NCI-H748 (cell line): ENCODE measurements at regions not wholly inside any gene's neighbourhood (a gene's known extent, or its start where the extent isn't known, plus 50 kb on each side); places are given as distances from the start of the nearest gene placed in this dataset.

Source experiments
- DNase-seq: peaks from one replicate; lab custom pipeline; 2025; ENCODE audit not compliant: unreplicated experiment; lab: John Stamatoyannopoulos, UW

DNA sequence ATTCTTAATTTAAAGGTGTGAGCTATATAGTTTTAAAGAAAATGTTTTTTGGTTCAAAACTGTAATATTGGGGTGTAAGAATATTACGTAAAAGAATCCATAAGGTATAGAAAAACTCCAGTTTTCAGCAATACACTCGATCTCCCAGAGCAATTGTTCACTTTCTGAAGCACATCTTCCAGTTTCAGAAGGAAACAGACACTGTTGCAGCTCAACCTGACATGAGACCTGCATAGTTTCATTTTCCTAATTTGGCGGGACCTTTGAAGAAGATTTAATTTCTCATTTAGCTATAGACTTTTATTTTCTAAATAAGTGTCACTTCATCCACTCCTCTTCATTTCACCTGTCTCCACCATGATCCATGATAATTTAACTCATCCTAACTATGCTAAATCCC, 281.5 kb downstream of the HTR1B start:
- DNase-seq: no peak

DNA sequence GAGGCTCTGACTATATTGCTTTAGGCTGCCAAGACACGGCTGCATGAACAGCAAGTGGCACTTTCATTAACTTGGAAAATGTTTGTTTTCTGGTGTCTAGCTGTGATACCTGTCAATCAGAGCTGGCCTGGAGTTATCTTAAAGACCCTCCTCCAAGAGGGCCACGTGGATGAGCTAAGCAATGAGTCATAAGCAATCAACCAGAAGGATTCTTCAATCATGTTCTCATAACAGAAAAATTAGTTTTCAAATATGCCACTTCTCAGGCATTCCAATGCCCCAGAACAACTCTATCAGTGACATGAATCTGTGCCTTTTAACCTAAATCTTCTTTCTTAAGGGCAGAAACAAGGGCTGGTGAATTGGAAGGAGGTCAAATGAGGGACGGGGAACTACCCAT, 283.0 kb downstream of the HTR1B start:
- no peak for DNase-seq

DNA sequence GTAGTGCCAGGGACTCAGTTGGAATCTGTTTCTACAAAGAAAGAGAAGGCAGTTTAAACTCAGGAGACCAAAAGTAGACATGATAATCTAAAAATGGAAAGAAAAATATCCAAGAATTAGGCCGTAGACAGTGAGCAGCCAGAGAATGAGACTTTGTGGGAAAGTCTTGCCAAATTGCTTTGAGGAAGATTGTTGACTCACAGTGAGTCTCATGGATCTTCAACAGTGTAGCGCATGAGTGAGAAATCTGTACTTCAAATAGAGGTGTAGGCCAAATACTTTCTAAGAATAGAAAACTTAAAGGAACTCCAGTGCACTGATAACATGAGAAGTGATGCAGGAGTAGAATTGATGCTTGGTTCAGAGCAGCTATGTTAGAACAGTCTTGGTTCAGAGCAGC, 284.5 kb downstream of the HTR1B start:
- no peak for DNase-seq

DNA sequence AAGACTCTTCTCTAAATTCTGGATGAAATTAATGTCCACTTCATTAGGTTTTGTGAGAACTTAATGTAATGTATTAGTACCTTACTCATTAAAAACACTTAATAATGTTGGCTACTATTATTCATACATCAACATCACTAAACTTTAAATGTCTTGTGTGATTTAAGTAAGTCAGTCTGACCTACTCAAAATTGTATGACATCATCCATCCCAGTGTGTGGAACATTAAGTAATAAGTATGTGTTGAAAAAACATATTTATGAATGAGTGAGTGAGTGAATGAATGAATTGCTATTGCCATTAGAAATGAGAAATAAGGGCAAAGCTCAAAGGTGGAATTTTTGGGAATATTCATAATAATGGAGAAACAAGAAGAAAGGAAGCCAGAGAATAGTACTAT, 285.8 kb downstream of the HTR1B start:
- no peak for DNase-seq

DNA sequence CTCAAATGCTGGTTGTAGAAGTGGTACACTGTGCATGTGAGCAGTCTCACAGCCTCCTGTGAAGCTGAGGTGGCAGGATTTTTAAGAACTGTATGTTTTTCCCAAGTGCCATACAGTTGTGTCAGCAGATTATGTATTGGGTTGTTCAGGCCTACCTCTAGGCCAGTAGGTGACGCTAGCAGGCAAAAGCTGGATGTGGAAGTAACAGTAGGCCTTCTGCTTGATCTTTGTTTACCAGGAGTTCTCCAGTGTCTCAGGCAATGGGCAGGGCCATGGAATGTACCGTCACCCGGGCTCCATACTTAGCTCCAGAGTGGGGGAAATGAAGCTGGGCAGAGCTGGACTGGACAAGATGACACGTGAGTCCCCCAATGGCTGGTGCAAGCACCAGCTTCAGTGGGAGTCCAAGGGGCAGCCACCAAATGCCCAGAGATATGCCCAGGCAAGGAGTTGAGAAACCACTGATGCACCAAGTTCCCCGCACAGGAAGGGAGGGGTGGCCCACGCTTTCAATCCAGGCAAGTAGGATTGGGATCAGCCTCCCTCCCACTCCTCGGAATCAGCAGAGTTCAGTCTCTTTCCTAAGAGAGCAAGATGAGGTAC, 289.7 kb downstream of the HTR1B start:
- peak; percentile 36 for DNase-seq

DNA sequence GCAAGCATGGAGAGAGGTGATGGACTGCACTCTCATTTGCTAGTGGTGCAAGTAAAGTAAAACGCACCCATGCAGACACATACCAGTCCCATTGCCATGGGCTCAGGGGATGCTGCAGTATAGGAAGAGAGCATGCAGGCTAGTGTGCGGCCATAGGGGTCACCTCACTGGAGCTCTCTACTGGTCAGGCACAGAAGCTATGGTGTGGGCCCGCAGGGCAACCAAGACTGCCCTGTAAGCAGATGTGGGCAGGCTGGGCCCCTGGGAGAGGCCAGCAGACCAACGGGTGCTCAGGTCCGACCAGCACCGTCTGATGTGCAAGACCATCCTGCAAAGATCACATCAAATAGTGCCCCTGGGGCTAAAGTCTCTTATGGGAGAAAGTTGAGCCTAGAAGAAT, 290.7 kb downstream of the HTR1B start:
- DNase-seq: no peak

DNA sequence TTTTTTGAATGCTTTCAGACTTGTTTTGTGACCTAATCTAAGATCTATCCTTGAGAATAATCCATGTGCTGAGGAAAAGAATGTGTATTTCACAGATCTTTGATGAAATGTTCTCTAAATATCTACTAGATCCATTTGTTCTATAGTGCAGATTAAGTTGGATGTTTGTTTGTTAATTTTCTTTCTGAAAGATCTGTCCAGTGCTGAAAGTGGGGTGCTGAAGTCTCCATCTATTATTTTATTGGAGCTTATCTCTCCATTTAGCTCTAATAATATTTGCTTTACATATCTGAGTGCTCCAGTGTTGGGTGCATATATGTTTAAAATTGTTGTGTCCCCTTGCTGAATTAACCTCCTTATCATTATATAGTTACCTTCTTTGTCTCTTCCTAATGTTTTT, 303.6 kb downstream of the HTR1B start:
- no peak for DNase-seq

DNA sequence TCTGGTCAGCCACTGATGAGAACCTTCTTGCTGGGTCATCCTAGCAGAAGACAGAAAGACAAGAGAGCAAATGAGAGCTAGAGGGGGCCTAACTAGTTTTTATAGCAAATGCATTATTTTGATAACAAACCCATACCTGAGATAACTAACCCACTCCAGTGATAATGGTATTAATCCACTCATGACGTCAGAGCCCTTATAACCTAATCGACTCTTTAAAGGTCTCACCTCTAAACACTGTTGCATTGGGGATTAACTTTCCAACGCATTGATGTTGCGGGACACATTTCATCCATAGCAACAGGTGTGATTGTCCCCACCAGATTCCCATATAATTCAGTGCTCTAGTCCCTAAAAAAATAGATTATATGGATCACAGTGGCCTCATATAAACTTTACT, 312.1 kb downstream of the HTR1B start:
- DNase-seq: no peak

DNA sequence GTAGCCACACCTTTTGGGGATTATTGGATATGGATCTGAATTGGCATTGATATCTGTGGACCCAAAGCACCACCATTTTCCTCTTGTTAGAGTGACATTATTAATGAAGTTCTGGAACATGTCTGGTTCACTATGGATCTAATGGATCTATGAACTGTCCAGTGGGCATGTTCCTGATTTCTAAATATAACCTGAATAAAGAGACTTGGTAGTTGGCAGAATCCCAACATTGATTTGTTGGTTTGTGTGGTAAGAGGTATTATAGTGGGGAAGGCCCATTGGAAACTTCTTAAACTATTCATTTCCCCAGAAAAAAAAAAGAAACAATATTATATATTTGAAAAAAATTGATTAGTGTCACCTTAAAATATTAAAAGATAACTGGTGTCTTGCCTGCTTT, 312.6 kb downstream of the HTR1B start:
- DNase-seq: no peak

DNA sequence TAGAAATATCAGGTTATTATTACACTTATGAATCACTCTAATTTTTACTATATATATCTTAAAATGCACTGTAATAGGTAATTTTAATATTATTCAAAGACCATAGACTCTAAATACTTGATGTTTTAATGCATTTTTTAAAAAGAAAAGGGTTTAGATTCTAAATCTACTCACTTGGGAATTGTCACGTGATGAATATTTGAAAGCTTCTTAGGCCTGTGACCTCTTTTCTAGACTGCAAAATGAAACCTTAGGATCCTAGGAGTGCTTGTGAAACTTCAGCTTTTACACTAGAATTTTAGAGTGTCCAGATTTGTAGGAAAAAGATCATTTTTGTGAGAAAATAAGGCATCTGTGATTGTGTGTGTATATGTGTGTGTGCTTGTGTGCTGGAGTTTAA, 318.0 kb downstream of the HTR1B start:
- no peak for DNase-seq

DNA sequence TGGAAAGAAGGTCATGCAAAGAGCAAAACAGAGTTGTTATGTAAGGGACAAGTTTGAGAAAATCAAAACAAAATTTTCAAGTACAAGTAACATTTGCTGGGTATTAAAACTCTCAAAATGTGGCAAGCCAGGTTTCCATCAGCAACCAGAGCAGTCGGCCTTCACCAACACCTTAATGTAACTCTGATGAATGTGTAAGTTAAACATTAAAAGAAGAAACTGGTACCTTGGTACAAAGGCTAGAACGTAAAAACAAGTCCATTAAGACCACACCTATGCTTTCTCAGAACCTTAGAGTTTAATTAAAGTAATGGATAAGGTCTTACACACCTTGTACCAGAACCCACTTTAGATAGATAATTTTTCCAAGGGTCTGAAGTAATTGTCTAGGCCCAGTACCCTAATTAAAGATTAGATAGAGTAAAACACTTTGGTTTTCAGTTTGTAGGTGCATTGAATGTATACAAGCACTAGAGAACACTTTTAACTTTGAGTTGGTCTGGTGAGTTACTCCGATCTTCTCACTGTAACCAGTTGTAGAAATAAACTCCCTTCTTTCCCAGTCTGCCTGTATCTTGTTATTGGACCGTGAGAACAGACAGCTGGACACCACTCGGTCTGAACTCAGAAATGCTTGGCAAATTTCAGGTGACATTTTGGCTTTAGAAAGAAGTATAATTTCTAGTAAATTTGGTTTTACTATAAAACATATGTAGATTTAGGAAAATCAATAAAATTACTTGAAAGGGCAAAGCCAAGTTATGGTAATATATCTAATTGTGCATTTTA, 319.4 kb downstream of the HTR1B start:
- DNase-seq: no peak

DNA sequence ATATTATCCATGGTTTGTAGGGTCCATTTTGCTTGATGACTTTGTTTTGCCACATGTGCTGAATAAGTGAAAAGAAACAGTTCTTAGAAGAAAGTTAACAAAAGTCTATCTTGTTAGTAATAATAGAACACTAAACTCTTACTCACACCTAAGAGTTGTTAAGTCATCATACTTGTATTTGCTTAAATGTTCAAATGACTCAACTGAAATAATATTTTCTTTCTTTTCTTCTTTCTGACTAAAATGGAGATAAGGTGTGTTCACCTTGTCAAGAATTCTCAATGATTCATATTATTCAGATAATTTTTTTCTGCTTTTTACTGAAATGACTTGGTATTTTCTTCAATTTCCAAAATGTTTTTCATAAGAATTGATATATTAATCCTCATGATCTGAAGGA, 327.2 kb downstream of the HTR1B start:
- DNase-seq: no peak

DNA sequence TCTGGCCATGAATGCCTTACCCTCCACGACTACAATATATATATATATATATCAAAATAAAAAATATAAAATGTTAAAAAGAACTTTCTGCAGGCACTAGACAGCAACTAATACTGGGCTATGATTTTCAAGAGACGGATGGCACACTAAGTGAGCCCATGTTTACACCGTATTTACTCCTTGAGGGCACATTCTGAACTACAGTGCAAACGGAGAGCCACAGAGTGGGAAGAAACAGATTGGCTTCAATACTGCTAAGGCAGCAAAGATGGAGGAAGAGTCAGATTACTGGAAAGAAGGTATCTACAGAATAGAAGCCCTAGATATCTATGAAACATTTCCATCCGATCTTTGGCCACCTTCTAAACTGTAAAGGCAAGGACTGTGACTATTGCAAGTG, 330.3 kb downstream of the HTR1B start:
- no peak for DNase-seq

DNA sequence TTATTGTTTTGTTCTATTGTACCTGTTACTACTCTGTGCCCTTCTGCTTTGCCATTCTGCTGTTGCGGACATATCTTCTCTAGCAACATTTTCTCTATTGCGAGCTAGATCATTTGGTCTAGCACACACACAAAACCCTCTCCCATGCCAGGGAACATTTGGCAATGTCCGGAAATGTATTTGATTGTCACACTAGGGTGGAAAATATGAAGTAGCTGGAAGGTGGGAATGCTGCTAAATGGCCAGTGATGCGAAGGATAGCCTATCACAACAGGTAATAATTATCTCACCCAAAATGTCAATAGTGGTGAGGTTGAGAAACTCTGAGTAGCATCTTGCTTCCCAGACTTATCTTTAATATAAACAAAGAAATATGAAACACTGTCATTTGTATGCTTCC, 331.9 kb downstream of the HTR1B start:
- DNase-seq: no peak

DNA sequence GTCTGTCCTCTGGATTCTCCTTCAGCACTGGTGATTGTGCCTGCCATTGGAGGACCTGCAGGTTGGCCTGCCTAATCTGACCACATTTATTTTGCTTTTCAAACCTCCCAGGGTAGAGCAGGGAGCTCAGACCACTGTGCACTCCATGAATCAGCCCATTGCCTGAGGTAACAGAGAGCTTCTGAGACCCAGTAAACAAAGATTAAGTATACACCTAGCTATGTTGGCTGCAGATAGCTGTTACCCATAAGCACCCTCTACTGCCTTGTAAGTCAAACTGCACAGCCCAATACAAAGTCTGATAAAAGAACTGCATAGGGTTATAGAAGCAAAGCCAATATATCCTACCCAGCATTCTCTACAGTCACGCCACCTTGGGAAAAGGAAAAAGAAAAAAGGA, 338.7 kb downstream of the HTR1B start:
- peak; percentile 17 for DNase-seq

DNA sequence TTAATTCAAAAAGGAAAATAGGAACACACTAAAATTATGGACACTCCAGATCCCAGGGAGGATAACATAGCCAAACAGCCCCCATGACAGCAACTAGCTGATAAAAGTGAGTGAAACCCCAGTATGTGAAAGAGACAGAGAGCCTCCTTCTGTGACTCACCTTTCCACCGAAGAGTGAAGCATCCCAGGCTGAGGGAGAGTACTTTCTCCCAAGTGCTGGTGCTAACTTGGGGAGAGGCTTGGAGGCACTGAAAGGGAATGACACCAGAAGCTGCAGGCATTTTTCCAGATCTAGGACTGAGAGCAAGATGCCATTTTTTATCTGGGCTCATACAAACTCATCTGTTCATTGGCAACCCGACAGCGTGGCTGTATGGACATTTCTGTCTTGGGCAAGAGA, 339.8 kb downstream of the HTR1B start:
- DNase-seq: no peak

DNA sequence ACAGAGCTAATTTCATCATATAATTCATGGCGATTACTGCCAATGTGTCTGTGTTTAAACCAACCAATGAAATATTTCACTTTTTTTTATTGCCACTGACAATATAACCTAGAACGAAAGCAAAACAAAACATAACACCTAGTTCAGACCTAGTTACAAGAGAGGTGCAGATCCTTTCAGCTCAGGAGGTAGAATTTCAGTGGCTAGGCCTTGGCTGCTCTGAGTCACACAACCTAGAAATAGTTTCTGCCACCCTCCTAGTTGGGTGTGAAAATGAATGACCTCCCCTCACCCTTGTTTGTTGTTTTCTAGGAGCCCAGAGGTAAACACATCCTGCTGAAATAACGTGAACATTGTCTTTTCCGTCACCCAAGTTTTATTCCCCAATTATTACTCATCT, 356.3 kb downstream of the HTR1B start:
- no peak for DNase-seq

DNA sequence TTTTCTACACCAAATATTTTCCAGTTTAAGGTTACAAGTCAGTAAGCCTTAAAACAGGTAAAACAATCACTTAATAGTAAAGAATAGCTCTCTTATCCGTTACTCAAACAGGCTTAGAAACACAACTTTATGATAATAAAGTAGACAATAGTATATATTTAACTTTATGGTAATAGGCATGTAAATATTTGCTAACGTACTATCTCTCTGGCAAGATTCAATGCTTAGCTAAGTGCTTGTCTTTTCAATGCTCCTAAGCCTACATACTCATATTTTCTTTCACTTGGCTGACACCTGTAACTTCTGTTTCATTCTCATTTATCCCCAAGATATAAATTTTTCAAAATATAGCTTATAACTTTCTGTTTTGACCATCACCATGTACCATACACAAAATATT, 358.2 kb downstream of the HTR1B start:
- peak; percentile 57 for DNase-seq

DNA sequence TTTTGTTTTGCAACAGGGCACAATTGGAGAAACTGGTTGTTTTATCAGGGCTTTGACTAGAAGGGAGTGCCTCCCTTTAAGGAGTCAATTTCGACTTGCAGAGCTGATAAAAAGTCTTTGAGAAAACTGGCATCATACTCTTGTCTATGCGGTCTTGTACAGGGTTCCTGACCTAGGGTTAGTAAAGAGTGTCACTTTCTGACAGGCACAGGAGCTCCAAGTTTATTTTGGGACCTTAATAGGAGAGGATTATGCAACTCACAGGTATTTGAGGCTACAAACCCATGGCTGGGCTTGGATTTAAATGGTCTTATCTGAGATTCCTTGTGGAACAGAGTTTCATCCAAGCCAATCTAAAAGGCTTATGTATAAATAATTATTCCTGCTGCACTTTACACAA, 365.4 kb downstream of the HTR1B start:
- no peak for DNase-seq

DNA sequence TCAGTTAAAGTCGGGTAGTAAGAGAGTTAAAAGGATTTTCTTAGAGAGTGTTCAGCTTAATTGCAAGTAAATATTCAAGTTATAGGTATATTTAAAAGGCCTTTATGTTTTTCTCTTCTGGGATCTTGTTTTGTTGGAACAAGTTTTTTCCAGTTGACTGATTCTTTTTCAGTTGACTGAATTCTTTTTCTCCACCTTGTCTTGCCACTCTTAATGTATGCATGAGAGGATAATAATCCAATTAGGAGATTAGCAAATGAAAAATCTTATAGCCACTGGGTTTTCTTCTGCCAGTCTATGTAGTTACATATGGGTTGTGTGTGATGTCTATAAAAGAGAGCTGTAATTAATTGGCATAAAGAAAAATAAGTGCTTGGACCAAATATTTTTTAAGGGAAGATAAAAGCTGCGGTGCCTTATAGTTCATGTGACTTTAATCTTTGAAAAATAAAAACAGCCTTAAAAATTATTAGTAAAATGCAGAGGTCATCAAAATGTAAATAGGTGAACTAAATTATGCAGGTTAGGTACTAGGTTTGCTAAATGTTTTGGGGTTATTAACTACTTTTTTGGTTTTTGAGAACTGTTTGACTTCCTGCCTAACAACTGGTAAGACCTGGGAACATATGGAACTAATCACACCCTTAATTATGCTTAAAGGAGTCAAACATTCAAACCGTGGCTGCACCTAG, 367.2 kb downstream of the HTR1B start:
- no peak for DNase-seq

DNA sequence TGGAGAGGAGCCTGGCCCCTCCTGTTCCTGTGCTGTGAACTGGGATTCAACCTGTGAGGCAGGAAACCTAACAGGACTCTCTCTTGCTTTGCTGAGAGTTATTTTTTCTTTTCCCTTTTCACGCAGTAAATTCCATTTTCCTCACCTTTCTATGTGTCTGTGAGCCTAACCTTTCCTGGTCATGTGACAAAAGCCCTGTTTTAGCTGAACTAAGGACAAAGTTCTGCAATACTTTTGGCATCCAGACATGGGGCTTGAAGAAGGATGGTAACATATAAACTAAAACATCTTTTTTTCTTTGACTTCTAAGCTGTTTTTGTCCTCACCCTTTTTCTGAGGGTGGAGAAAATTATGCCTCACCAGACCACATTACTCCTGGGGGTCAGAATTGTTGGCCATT, 368.5 kb downstream of the HTR1B start:
- no peak for DNase-seq

DNA sequence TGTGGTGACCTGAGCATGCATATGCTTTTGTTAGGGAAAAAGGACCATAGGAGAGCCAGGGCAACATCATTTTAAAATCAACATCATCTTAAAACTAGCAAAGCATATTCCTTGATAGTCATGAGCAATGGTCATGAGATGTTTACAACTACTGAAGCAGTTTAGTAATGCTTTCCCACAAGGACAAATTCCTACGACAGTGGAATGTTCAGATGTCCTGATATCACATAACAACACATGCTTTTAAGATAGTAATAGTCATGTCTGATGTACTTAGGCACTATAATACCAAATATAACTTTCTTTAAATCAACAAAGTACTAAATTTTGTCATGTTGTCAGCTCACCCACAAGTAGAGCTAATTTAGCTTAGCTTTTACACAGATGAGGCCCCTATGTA, 370.3 kb downstream of the HTR1B start:
- DNase-seq: no peak
